Nephron (organoid): ENCODE measurements at regions not wholly inside any gene's neighbourhood (a gene's known extent, or its start where the extent isn't known, plus 50 kb on each side); places are given as distances from the start of the nearest gene placed in this dataset.
A peak's percentile ranks its signal among the peaks of the same experiment; 100 is the strongest.

Source experiments
- H3K27ac Mint-ChIP-seq, 3 experiments: 2 replicates each; pipeline ENCODE4 v1.8.0; 2020; ENCODE audit warnings: mixed read lengths in 3 of 3, mild to moderate bottlenecking in 2 of 3, moderate library complexity in 1 of 3
- H3K27me3 Mint-ChIP-seq: 2 replicates; pipeline ENCODE4 v1.8.0; 2021; ENCODE audit warnings: low read depth, mild to moderate bottlenecking, moderate library complexity, mixed read lengths
- H3K36me3 Mint-ChIP-seq: 2 replicates; pipeline ENCODE4 v1.8.0; 2020; ENCODE audit warnings: low read depth, mixed read lengths
- H3K4me1 Mint-ChIP-seq: 2 replicates; pipeline ENCODE4 v1.8.0; 2020; ENCODE audit warnings: mixed read lengths
- H3K4me3 Mint-ChIP-seq, 3 experiments: 2 replicates each; pipeline ENCODE4 v1.8.0; 2020; ENCODE audit warnings: mild to moderate bottlenecking in 3 of 3, mixed read lengths in 3 of 3, moderate library complexity in 2 of 3
- H3K9me3 Mint-ChIP-seq: 2 replicates; pipeline ENCODE4 v1.8.0; 2020; ENCODE audit warnings: mixed read lengths
- TF ChIP-seq, protein P1 (sequence below), 3 experiments: fragments of 200-600 bp; sonication (generic); IDR thresholded peaks; one replicate each; pipeline ENCODE4 v1.5.0; 2021; ENCODE audit warnings: antibody characterized with exemption in 3 of 3; ENCODE audit not compliant: unreplicated experiment in 3 of 3

- no peaks in the 10 kb centered on the region for H3K4me1 Mint-ChIP-seq
- TF ChIP-seq, protein P1, sequence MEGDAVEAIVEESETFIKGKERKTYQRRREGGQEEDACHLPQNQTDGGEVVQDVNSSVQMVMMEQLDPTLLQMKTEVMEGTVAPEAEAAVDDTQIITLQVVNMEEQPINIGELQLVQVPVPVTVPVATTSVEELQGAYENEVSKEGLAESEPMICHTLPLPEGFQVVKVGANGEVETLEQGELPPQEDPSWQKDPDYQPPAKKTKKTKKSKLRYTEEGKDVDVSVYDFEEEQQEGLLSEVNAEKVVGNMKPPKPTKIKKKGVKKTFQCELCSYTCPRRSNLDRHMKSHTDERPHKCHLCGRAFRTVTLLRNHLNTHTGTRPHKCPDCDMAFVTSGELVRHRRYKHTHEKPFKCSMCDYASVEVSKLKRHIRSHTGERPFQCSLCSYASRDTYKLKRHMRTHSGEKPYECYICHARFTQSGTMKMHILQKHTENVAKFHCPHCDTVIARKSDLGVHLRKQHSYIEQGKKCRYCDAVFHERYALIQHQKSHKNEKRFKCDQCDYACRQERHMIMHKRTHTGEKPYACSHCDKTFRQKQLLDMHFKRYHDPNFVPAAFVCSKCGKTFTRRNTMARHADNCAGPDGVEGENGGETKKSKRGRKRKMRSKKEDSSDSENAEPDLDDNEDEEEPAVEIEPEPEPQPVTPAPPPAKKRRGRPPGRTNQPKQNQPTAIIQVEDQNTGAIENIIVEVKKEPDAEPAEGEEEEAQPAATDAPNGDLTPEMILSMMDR (IDR thresholded peaks at IDR 0.05; ENCODE audit: unreplicated experiment in 3 of 3): no peak
- no peak overlapping the region for H3K27ac Mint-ChIP-seq
- no peak overlapping the region for H3K4me3 Mint-ChIP-seq
- no peaks in the 10 kb centered on the region for H3K27me3 Mint-ChIP-seq
- H3K9me3 Mint-ChIP-seq: peaks cover 14% of the 10 kb centered on the region
- H3K36me3 Mint-ChIP-seq: no peaks in the 10 kb centered on the region
Observed at GRCh38 chr3:111359261-111360030, 182.6 kb upstream of the CD96 start.

DNA sequence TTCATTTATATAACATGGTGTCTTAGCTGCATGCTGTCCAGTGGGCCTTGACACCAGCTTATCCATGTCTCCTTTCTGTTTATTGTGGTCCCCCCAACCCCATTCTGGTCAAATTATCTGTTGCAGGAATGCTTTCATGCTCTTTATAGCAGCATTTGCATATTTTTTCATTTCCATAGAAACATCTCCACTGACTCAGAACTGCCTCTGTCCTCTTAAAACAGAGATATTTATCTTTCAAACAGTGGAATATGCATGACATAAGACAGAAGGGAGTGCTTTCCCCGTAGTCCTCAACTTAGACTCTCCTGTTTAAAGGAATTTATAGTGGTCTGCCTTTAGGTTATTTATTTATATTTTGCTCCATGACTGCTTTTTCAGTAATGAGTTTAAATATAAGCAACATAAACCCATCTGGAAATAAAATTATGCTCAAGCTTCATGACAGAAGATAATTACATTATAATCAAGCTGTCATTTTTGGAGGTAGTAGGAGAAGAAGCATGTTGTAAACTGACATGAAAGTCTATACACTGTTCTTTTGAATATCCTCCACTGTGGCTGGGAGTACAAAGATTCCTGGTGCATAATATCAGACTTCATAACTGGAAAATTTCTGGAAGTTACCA is 179.5 kb upstream of the CD96 start:
- Mint-ChIP-seq H3K36me3 (no peaks in the 10 kb centered on the region), H3K4me3 (no peak overlapping the region), H3K4me1 (no peaks in the 10 kb centered on the region), H3K27me3 (no peaks in the 10 kb centered on the region), H3K9me3 (peaks cover 9% of the 10 kb centered on the region), H3K27ac (peak overlapping the region in 1 of 3 experiments; percentile 22)
- TF ChIP-seq, protein P1 (IDR thresholded peaks at IDR 0.05; ENCODE audit: unreplicated experiment in 3 of 3): no peak

DNA sequence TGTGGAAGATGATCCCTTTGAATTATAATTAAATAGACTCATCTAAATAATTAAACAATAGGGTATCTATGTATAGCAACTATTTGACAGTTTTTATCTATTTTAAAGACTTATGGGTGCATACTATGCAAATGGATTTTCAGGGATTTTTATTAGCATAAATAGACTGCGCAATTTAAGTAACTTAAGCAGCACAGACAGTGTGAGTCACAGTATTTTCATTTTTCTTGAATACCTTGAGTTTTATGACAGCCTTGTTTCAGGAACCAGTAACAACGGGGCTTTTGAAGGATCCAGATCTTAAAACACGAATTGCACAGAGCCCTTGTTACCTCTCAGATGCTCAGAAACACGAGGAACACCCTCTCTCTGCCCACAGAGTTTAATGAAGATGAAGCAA is 175.5 kb upstream of the CD96 start:
- H3K9me3 Mint-ChIP-seq: peaks cover 14% of the 10 kb centered on the region
- H3K4me3 Mint-ChIP-seq: no peak overlapping the region
- no peak overlapping the region for H3K27ac Mint-ChIP-seq
- H3K36me3 Mint-ChIP-seq: peaks cover 3% of the 10 kb centered on the region
- no peaks in the 10 kb centered on the region for H3K4me1 Mint-ChIP-seq
- H3K27me3 Mint-ChIP-seq: no peaks in the 10 kb centered on the region
- TF ChIP-seq, protein P1 (IDR thresholded peaks at IDR 0.05; ENCODE audit: unreplicated experiment in 3 of 3): no peak

DNA sequence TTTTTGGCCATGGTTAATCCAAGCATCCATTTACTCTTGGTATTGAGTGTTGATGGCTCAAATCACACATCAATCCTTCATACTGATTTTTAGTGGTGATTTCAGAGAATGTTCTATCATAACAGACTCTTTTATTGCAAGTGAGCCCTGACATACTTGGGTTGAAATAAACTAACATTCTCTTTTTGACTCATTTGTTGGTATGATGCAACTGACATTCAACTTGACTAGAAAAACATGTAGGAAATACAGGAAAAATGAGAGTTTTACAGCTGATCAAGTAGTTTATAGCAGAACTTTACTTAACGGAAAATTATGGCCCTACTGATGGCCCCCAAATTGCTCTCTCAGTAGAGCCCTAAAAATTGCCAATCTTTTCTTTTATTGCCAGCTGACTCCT is 173.9 kb upstream of the CD96 start:
- Mint-ChIP-seq H3K4me3 (no peak overlapping the region), H3K9me3 (peaks cover 26% of the 10 kb centered on the region), H3K27me3 (no peaks in the 10 kb centered on the region), H3K27ac (no peak overlapping the region), H3K36me3 (peaks cover 3% of the 10 kb centered on the region), H3K4me1 (no peaks in the 10 kb centered on the region)
- TF ChIP-seq, protein P1 (IDR thresholded peaks at IDR 0.05; ENCODE audit: unreplicated experiment in 3 of 3): no peak

- H3K36me3 Mint-ChIP-seq: peaks cover 7% of the 10 kb centered on the region
- H3K27me3 Mint-ChIP-seq: no peaks in the 10 kb centered on the region
- peaks cover 44% of the 10 kb centered on the region for H3K9me3 Mint-ChIP-seq
- no peaks in the 10 kb centered on the region for H3K4me1 Mint-ChIP-seq
- TF ChIP-seq, protein P1 (IDR thresholded peaks at IDR 0.05; ENCODE audit: unreplicated experiment in 3 of 3): no peak
- no peak overlapping the region for H3K27ac Mint-ChIP-seq
- no peak overlapping the region for H3K4me3 Mint-ChIP-seq
Observed at GRCh38 chr3:111369958-111370357, 172.0 kb upstream of the CD96 start.

GRCh38 chr3:111373239-111373638 is 168.8 kb upstream of the CD96 start:
- no peak overlapping the region for H3K27ac Mint-ChIP-seq
- H3K4me1 Mint-ChIP-seq: no peaks in the 10 kb centered on the region
- TF ChIP-seq, protein P1 (IDR thresholded peaks at IDR 0.05; ENCODE audit: unreplicated experiment in 3 of 3): no peak
- no peak overlapping the region for H3K4me3 Mint-ChIP-seq
- H3K9me3 Mint-ChIP-seq: peaks cover 70% of the 10 kb centered on the region
- H3K36me3 Mint-ChIP-seq: peaks cover 7% of the 10 kb centered on the region
- H3K27me3 Mint-ChIP-seq: no peaks in the 10 kb centered on the region
